RWPE1 (cell line): ENCODE measurements at regions not wholly inside any gene's neighbourhood (a gene's known extent, or its start where the extent isn't known, plus 50 kb on each side); places are given as distances from the start of the nearest gene placed in this dataset.

ENCODE experiments used
- CTCF ChIA-PET: fragments of 350-600 bp; sonication (Branson Sonifier 250); formaldehyde crosslinking; extraction: SDS; loops from one replicate; lab custom pipeline; 2021; lab: Yijun Ruan, JAX
- POLR2A ChIA-PET: fragments of 400-600 bp; formaldehyde crosslinking; extraction: SDS; loops from one replicate; lab custom pipeline; 2020; ENCODE audit warnings: antibody characterized with exemption; ENCODE audit not compliant: low non-redundant PET; lab: Yijun Ruan, JAX
- DNase-seq: peaks from one replicate; pipeline ENCODE4 v3.0.0; 2012; ENCODE audit warnings: low spot score
- H3K27ac ChIP-seq: fragments of 450-650 bp; 2 replicates; pipeline ENCODE4 v1.5.1; 2017
- CTCF ChIP-seq: fragments of 450-650 bp; conservative IDR thresholded peaks from 2 replicates; pipeline ENCODE4 v1.5.1; 2017; ENCODE audit warnings: low read depth, mild to moderate bottlenecking

- DNase-seq = no peak
- POLR2A ChIA-PET = no interaction called here
- TF ChIP-seq CTCF = no peak
- H3K27ac ChIP-seq = no peak overlapping the region
- CTCF ChIA-PET = no interaction called here
Observed at GRCh38 chr11:92844197-92844596, 125.3 kb upstream of the MTNR1B start.

GRCh38 chr11:92845390-92845789, 124.1 kb upstream of the MTNR1B start:
- DNase-seq = no peak
- ChIA-PET CTCF (no interaction called here), POLR2A (no interaction called here)
- TF ChIP-seq CTCF = no peak
- no peak overlapping the region for H3K27ac ChIP-seq

- POLR2A ChIA-PET = no interaction called here
- CTCF ChIA-PET = no interaction called here
- peak; percentile 24 for DNase-seq
- H3K27ac ChIP-seq = no peak overlapping the region
- no peak for TF ChIP-seq CTCF
Observed at GRCh38 chr11:92845805-92846204, 123.6 kb upstream of the MTNR1B start.

GRCh38 chr11:92846491-92847125, 122.8 kb upstream of the MTNR1B start:
- ChIA-PET POLR2A (no interaction called here), CTCF (no interaction called here)
- H3K27ac ChIP-seq = no peak overlapping the region
- no peak for TF ChIP-seq CTCF
- DNase-seq = no peak

DNA sequence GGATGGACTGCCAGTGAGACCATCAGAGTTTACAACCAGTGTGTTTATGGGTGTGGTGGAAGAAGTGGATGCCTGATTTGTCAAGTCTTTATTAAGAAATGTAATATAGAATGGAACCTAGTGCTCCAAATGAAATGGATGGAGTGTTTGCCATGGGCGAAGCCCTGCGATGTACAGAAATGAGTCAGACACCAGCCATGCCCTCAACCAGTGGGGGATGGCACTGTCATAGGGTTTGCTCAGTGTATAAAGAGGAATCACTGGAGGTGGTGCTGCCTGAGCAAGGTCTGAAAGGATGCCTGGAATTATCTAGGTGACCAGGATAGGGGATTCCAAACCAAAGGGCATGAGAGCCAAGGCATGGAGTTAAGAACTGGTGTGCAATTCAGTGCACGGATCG, 120.9 kb upstream of the MTNR1B start:
- no peak for TF ChIP-seq CTCF
- CTCF ChIA-PET = no interaction called here
- peak; percentile 31 for DNase-seq
- no peak overlapping the region for H3K27ac ChIP-seq
- POLR2A ChIA-PET = no interaction called here

GRCh38 chr11:92850296-92850826, 119.1 kb upstream of the MTNR1B start:
- TF ChIP-seq CTCF = no peak
- ChIA-PET POLR2A (no interaction called here), CTCF (no interaction called here)
- no peak for DNase-seq
- no peak overlapping the region for H3K27ac ChIP-seq
